Hepatocyte (in vitro differentiated cells): ENCODE measurements at regions not wholly inside any gene's neighbourhood (a gene's known extent, or its start where the extent isn't known, plus 50 kb on each side); places are given as distances from the start of the nearest gene placed in this dataset.

Experiments
- DNase-seq: peaks from one replicate; pipeline ENCODE4 v3.0.0-alpha.2; 2016; ENCODE audit warnings: low spot score
- H2AFZ ChIP-seq: fragments of 200-600 bp; sonication (generic); 2 replicates; pipeline ENCODE4 v1.6.0; 2016; ENCODE audit warnings: antibody characterized with exemption, mild to moderate bottlenecking
- H3K27ac ChIP-seq: fragments of 200-600 bp; sonication (generic); 2 replicates; pipeline ENCODE4 v1.5.1; 2016; ENCODE audit warnings: mild to moderate bottlenecking
- H3K27me3 ChIP-seq: fragments of 200-600 bp; sonication (generic); 2 replicates; pipeline ENCODE4 v1.6.1; 2016
- H3K36me3 ChIP-seq: fragments of 200-600 bp; sonication (generic); replicated peaks from 2 replicates; pipeline ENCODE4 v1.5.1; 2016; ENCODE audit warnings: low read depth; ENCODE audit not compliant: insufficient read depth
- H3K4me1 ChIP-seq: fragments of 200-600 bp; sonication (generic); 2 replicates; pipeline ENCODE4 v1.5.1; 2016; ENCODE audit warnings: mild to moderate bottlenecking, moderate library complexity; ENCODE audit not compliant: insufficient read depth
- H3K4me2 ChIP-seq: fragments of 200-600 bp; sonication (generic); 2 replicates; pipeline ENCODE4 v1.6.0; 2016
- H3K4me3 ChIP-seq: fragments of 200-600 bp; sonication (generic); 2 replicates; pipeline ENCODE4 v1.5.1; 2016; ENCODE audit warnings: mild to moderate bottlenecking
- H3K79me2 ChIP-seq: fragments of 200-600 bp; sonication (generic); 2 replicates; pipeline ENCODE4 v1.6.0; 2017; ENCODE audit warnings: mild to moderate bottlenecking
- H3K9me2 ChIP-seq: fragments of 200-600 bp; sonication (generic); replicated peaks from 2 replicates; pipeline ENCODE4 v1.6.0; 2017; ENCODE audit warnings: mild to moderate bottlenecking; ENCODE audit not compliant: insufficient read depth
- H3K9me3 ChIP-seq: fragments of 200-600 bp; sonication (generic); 2 replicates; pipeline ENCODE4 v1.5.1; 2016; ENCODE audit warnings: low read depth, mild to moderate bottlenecking
- H4K20me1 ChIP-seq: fragments of 200-600 bp; sonication (generic); 2 replicates; pipeline ENCODE4 v1.6.0; 2016; ENCODE audit warnings: mild to moderate bottlenecking; ENCODE audit not compliant: insufficient read depth, poor library complexity, severe bottlenecking
- CTCF ChIP-seq: fragments of 200-600 bp; sonication (generic); IDR thresholded peaks from 2 replicates; pipeline ENCODE4 v1.5.1; 2016; ENCODE audit warnings: antibody characterized with exemption, mild to moderate bottlenecking; ENCODE audit not compliant: poor library complexity
- EZH2 ChIP-seq: fragments of 200-600 bp; sonication (generic); IDR thresholded peaks from 2 replicates; pipeline ENCODE4 v1.6.1; 2016; ENCODE audit warnings: antibody characterized with exemption, mild to moderate bottlenecking, borderline replicate concordance
- EZH2phosphoT487 ChIP-seq: fragments of 200-600 bp; sonication (generic); IDR thresholded peaks from one replicate; pipeline ENCODE4 v1.6.1; 2018; ENCODE audit warnings: antibody characterized with exemption, mild to moderate bottlenecking, low read depth, moderate library complexity; ENCODE audit not compliant: unreplicated experiment, severe bottlenecking
- WGBS: methylation state at CpG from one replicate; pipeline ENCODE4 v1.1.6; 2016; ENCODE audit warnings: low lambda C conversion rate; ENCODE audit errors: missing lambda C conversion rate; 5-methylcytosine and 5-hydroxymethylcytosine counted together

- WGBS, result 93% methylated on average over 7 of the region's 7 CpGs
- DNase-seq, result no peak
- Histone ChIP-seq H3K36me3 (no peaks in the 10 kb centered on the region), H3K4me1 (peaks cover 33% of the 10 kb centered on the region), H2AFZ (no peak overlapping the region), H3K9me2 (no peaks in the 10 kb centered on the region), H3K79me2 (no peaks in the 10 kb centered on the region), H3K4me2 (no peak overlapping the region), H3K27ac (no peak overlapping the region), H3K4me3 (no peak overlapping the region), H3K27me3 (no peaks in the 10 kb centered on the region), H3K9me3 (no peaks in the 10 kb centered on the region), H4K20me1 (no peaks in the 10 kb centered on the region)
- TF ChIP-seq EZH2phosphoT487, result no peak
These were observed 50.7 kb upstream of the SPATA12 start for GRCh38 chr3:57009802-57010201.

GRCh38 chr3:57009367-57009766, 51.1 kb upstream of the SPATA12 start:
- Histone ChIP-seq H3K79me2 (no peaks in the 10 kb centered on the region), H3K9me2 (no peaks in the 10 kb centered on the region), H3K4me1 (peaks cover 33% of the 10 kb centered on the region), H3K4me2 (no peak overlapping the region), H2AFZ (no peak overlapping the region), H3K9me3 (no peaks in the 10 kb centered on the region), H4K20me1 (no peaks in the 10 kb centered on the region), H3K4me3 (no peak overlapping the region), H3K27ac (no peak overlapping the region), H3K27me3 (no peaks in the 10 kb centered on the region), H3K36me3 (no peaks in the 10 kb centered on the region)
- WGBS, result 74% methylated on average over 7 of the region's 7 CpGs
- TF ChIP-seq CTCF, result no peak
- TF ChIP-seq EZH2, result no peak
- no peak for TF ChIP-seq EZH2phosphoT487
- DNase-seq, result no peak

GRCh38 chr3:57007521-57008460, 52.7 kb upstream of the SPATA12 start:
- 50% methylated on average over 18 of the region's 18 CpGs for WGBS
- peak overlapping the region; percentile 0 for H2AFZ ChIP-seq

More at GRCh38 chr3:57007521-57008460, 52.7 kb upstream of the SPATA12 start:
- Histone ChIP-seq H4K20me1 (no peaks in the 10 kb centered on the region), H3K4me2 (peak overlapping the region; percentile 50), H3K4me3 (no peak overlapping the region), H3K4me1 (peaks cover 33% of the 10 kb centered on the region), H3K79me2 (no peaks in the 10 kb centered on the region), H3K27me3 (no peaks in the 10 kb centered on the region), H3K27ac (peak overlapping the region; percentile 82), H3K9me3 (no peaks in the 10 kb centered on the region), H3K36me3 (no peaks in the 10 kb centered on the region), H3K9me2 (no peaks in the 10 kb centered on the region)
- peak; percentile 82 for DNase-seq
- TF ChIP-seq CTCF, result no peak
- no peak for TF ChIP-seq EZH2phosphoT487
